Small intestine (tissue), 7 donors: ENCODE measurements at regions not wholly inside any gene's neighbourhood (a gene's known extent, or its start where the extent isn't known, plus 50 kb on each side); places are given as distances from the start of the nearest gene placed in this dataset.
A peak's percentile ranks its signal among the peaks of the same experiment; 100 is the strongest.

Experiments
- DNase-seq, 2 donors: peaks; one replicate each; pipeline versions ENCODE4 v3.0.0 to v3.0.0-alpha.2; 2013
- FAIRE-seq: peaks from 2 replicates; lab custom pipeline; 2012; peaks lifted over from hg19 to GRCh38; lab: Jason Lieb, UNC
- H3K27ac ChIP-seq, 3 donors: one replicate each; pipeline ENCODE4 v1.5.1; 2013; ENCODE audit warnings: low read length in 2 of 3, mild to moderate bottlenecking in 2 of 3, control low read depth in 1 of 3, inconsistent platforms in 1 of 3, low read depth in 1 of 3, moderate library complexity in 1 of 3
- H3K27me3 ChIP-seq, 3 donors: one replicate each; pipeline ENCODE4 v1.6.1; 2013; ENCODE audit warnings: low read length in 3 of 3, inconsistent platforms in 1 of 3; ENCODE audit not compliant: control insufficient read depth in 3 of 3, insufficient read depth in 3 of 3
- H3K36me3 ChIP-seq, 3 donors: one replicate each; pipeline ENCODE4 v1.6.1; 2013; ENCODE audit warnings: low read length in 3 of 3, inconsistent platforms in 1 of 3, low read depth in 1 of 3, mild to moderate bottlenecking in 1 of 3, moderate library complexity in 1 of 3; ENCODE audit not compliant: control insufficient read depth in 3 of 3, insufficient read depth in 2 of 3
- H3K4me1 ChIP-seq, 3 donors: one replicate each; pipeline ENCODE4 v1.6.1; 2013; ENCODE audit warnings: low read length in 2 of 3, inconsistent platforms in 1 of 3, low read depth in 1 of 3, mild to moderate bottlenecking in 1 of 3, moderate library complexity in 1 of 3; ENCODE audit not compliant: control insufficient read depth in 3 of 3, insufficient read depth in 2 of 3
- H3K4me3 ChIP-seq, 3 donors: one replicate each; pipeline ENCODE4 v1.5.1; 2013; ENCODE audit warnings: low read length in 3 of 3, control low read depth in 1 of 3, inconsistent platforms in 1 of 3, low read depth in 1 of 3, mild to moderate bottlenecking in 1 of 3, moderate library complexity in 1 of 3
- H3K9me3 ChIP-seq, 2 donors: one replicate each; pipeline ENCODE4 v1.6.1; 2013; ENCODE audit warnings: low read depth in 1 of 2, low read length in 1 of 2; ENCODE audit not compliant: control insufficient read depth in 2 of 2, insufficient read depth in 1 of 2
- WGBS, 3 donors: extraction: QIAGEN DNeasy Blood & Tissue Kit; methylation state at CpG; one replicate each; pipeline ENCODE4 v1.1.7; 2013; 5-methylcytosine and 5-hydroxymethylcytosine counted together
- donor health status: healthy with polysubstance abuse.
- donor health status: control.
- donor health status: control.
- donor health status: Bipolar disorder and iron deficiency.
- donor health status: healthy.

GRCh38 chr3:124556636-124557035 is 173.6 kb upstream of the UMPS start:
- Histone ChIP-seq H3K27ac (no peak overlapping the region), H3K4me3 (no peak overlapping the region), H3K9me3 (no peaks in the 10 kb centered on the region), H3K36me3 (no peaks in the 10 kb centered on the region), H3K27me3 (no peaks in the 10 kb centered on the region), H3K4me1 (peaks cover 0 to 5% (median 4%) of the 10 kb centered on the region in 3 donors)
- 44 to 47% (median 45%) methylated on average over 2 of the region's 2 CpGs for WGBS, 3 donors
- DNase-seq (no peak), FAIRE-seq (no peak)

- peak in 1 of 2 donors; percentile 67 for DNase-seq
- WGBS, 3 donors: 17 to 42% (median 22%) methylated on average over 5 of the region's 5 CpGs
- Histone ChIP-seq H3K4me1 (peaks cover 0 to 4% (median 4%) of the 10 kb centered on the region in 3 donors), H3K27me3 (no peaks in the 10 kb centered on the region), H3K27ac (no peak overlapping the region), H3K4me3 (no peak overlapping the region), H3K36me3 (peaks cover 0 to under 1% (median 0%) of the 10 kb centered on the region in 3 donors), H3K9me3 (no peaks in the 10 kb centered on the region)
- FAIRE-seq: no peak
These were observed 172.6 kb upstream of the UMPS start for GRCh38 chr3:124557433-124558232.

- no peaks in the 10 kb centered on the region for H3K9me3 ChIP-seq
- peak overlapping the region in 1 of 3 donors; percentile 61 for H3K27ac ChIP-seq
- WGBS, 3 donors: 22 to 46% (median 36%) methylated on average over 8 of the region's 8 CpGs
- H3K4me3 ChIP-seq: no peak overlapping the region
- FAIRE-seq (no peak), DNase-seq (peak; percentile 57 to 80)
- H3K4me1 ChIP-seq: peaks cover 0 to 12% (median 5%) of the 10 kb centered on the region in 3 donors
- H3K27me3 ChIP-seq: no peaks in the 10 kb centered on the region
- H3K36me3 ChIP-seq: peaks cover 0 to 3% (median 0%) of the 10 kb centered on the region in 3 donors
These were observed 171.0 kb upstream of the UMPS start for GRCh38 chr3:124558991-124559845.

GRCh38 chr3:124559846-124560574 is 170.2 kb upstream of the UMPS start:
- Histone ChIP-seq H3K9me3 (no peaks in the 10 kb centered on the region), H3K4me3 (no peak overlapping the region), H3K36me3 (peaks cover 0 to 3% (median 0%) of the 10 kb centered on the region in 3 donors), H3K27ac (peak overlapping the region in 1 of 3 donors; percentile 15), H3K27me3 (no peaks in the 10 kb centered on the region), H3K4me1 (peaks cover 0 to 15% (median 5%) of the 10 kb centered on the region in 3 donors)
- 21 to 29% (median 22%) methylated on average over 9 of the region's 9 CpGs for WGBS, 3 donors
- FAIRE-seq (no peak), DNase-seq (peak; percentile 82 to 83)

GRCh38 chr3:124560666-124561215 is 169.5 kb upstream of the UMPS start:
- no peak overlapping the region for H3K27ac ChIP-seq
- DNase-seq (no peak), FAIRE-seq (no peak)
- no peak overlapping the region for H3K4me3 ChIP-seq
- H3K27me3 ChIP-seq: no peaks in the 10 kb centered on the region
- H3K4me1 ChIP-seq: peaks cover 0 to 18% (median 5%) of the 10 kb centered on the region in 3 donors
- WGBS, 3 donors: 83 to 91% (median 90%) methylated on average over 2 of the region's 2 CpGs
- peaks cover 0 to 3% (median 0%) of the 10 kb centered on the region in 3 donors for H3K36me3 ChIP-seq
- H3K9me3 ChIP-seq: no peaks in the 10 kb centered on the region

- Histone ChIP-seq H3K4me3 (no peak overlapping the region), H3K36me3 (peaks cover 0 to 3% (median 0%) of the 10 kb centered on the region in 3 donors), H3K27ac (peak overlapping the region in 1 of 3 donors; percentile 31), H3K27me3 (no peaks in the 10 kb centered on the region), H3K4me1 (peaks cover 0 to 18% (median 2%) of the 10 kb centered on the region in 3 donors), H3K9me3 (no peaks in the 10 kb centered on the region)
- FAIRE-seq (no peak), DNase-seq (no peak)
- 93 to 97% (median 94%) methylated on average over 14 of the region's 14 CpGs for WGBS, 3 donors
These were observed 167.5 kb upstream of the UMPS start for GRCh38 chr3:124562769-124563168.

GRCh38 chr3:124563376-124563775 is 166.9 kb upstream of the UMPS start:
- DNase-seq: peak; percentile 68 to 84
- 57 to 78% (median 65%) methylated on average over 3 of the region's 3 CpGs for WGBS, 3 donors

More at GRCh38 chr3:124563376-124563775, 166.9 kb upstream of the UMPS start:
- no peaks in the 10 kb centered on the region for H3K9me3 ChIP-seq
- peaks cover 0 to 18% (median 2%) of the 10 kb centered on the region in 3 donors for H3K4me1 ChIP-seq
- no peaks in the 10 kb centered on the region for H3K27me3 ChIP-seq
- H3K27ac ChIP-seq: peak overlapping the region in 1 of 3 donors; percentile 31
- H3K4me3 ChIP-seq: no peak overlapping the region
- peaks cover 0 to 3% (median 0%) of the 10 kb centered on the region in 3 donors for H3K36me3 ChIP-seq
- FAIRE-seq: no peak
